G401 (cell line): ENCODE measurements at regions not wholly inside any gene's neighbourhood (a gene's known extent, or its start where the extent isn't known, plus 50 kb on each side); places are given as distances from the start of the nearest gene placed in this dataset.

ENCODE experiments used
- DNase-seq: peaks from one replicate; pipeline ENCODE4 v3.0.0-alpha.2; 2015; ENCODE audit warnings: low spot score
- in situ Hi-C: cut with HindIII; loops from 2 replicates; pipeline ENCODE4 v1.10.0; 2016; ENCODE audit warnings: low sequenced_read_pairs, mixed read lengths

DNA sequence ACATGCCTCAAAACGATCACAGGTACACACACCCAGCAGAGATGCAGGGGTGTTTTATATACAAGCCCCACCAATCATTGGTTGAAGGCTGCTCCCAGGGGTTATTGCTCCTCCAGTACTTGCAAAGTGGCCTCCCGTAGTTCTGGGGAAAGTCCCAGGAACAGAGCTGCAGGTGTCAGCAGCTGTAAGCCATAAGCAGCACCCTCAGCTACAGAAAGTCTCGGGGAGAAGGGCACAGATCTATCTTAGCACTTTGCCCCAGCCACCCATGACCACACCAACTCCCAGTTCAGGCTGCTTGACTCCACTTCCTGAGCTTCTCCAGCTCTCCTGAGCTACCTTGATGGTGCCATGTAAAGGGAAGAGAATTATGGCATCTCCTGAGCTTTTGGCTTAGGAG is 222.7 kb upstream of the GJB5 start:
- in situ Hi-C loops = no loop called here
- DNase-seq = no peak

DNA sequence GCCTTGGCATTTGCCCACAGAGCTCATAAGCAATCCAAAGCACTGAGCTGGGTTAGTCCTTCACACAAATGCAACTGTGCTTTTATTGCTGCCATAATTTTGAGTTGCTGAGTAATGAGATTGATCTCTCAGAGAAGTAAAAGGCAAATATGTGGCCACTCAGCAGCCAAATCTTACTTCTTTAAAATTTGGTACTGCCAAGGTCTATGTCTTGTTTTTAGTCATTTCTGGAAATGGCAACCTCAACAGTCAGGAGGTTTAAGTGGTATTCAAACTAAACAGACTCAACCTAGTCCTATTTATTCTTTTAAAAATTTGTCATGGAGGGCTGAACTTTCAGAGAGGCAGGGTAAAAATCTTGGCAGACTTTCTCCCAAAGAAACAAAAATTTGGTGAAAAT is 216.4 kb upstream of the GJB5 start:
- no peak for DNase-seq

GRCh38 chr1:34547046-34547674 is 207.7 kb upstream of the GJB5 start:
- in situ Hi-C loops = no loop called here

More for the DNA sequence above, 216.4 kb upstream of the GJB5 start:
- in situ Hi-C loops = no loop called here

GRCh38 chr1:34549199-34549598 is 205.6 kb upstream of the GJB5 start:
- in situ Hi-C loops = no loop called here
- no peak for DNase-seq

More at GRCh38 chr1:34547046-34547674, 207.7 kb upstream of the GJB5 start:
- DNase-seq = no peak

GRCh38 chr1:34578306-34578705 is 176.5 kb upstream of the GJB5 start:
- DNase-seq = no peak
- in situ Hi-C loops = no loop called here

DNA sequence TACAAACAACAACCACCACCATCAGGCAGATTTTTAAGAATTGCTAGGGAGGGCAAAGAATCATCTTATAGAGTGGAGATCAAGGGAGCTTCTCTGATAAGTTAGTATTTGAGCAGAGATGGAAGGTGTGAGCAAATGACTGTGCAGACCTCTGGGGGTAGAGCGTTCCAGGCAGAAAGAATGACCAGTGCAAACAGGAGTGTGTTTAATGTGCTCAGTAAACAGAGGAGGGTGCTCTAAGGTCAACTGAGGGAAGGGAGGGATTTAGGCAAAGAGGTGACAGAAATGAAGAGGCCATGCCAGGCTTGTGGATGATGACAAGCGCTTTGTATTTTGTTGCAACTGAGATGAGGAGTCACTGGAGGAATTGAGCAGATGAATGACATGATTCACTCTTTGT is 172.5 kb upstream of the GJB5 start:
- in situ Hi-C loops = no loop called here
- DNase-seq = no peak

GRCh38 chr1:34587761-34588160 is 167.1 kb upstream of the GJB5 start:
- DNase-seq = no peak
- in situ Hi-C loops = no loop called here

- in situ Hi-C loops = no loop called here
- DNase-seq = peak; percentile 24
These were observed 164.6 kb upstream of the GJB5 start for GRCh38 chr1:34590211-34590623.

GRCh38 chr1:34591751-34592629 is 162.9 kb upstream of the GJB5 start:
- DNase-seq = no peak
- in situ Hi-C loops = no loop called here

DNA sequence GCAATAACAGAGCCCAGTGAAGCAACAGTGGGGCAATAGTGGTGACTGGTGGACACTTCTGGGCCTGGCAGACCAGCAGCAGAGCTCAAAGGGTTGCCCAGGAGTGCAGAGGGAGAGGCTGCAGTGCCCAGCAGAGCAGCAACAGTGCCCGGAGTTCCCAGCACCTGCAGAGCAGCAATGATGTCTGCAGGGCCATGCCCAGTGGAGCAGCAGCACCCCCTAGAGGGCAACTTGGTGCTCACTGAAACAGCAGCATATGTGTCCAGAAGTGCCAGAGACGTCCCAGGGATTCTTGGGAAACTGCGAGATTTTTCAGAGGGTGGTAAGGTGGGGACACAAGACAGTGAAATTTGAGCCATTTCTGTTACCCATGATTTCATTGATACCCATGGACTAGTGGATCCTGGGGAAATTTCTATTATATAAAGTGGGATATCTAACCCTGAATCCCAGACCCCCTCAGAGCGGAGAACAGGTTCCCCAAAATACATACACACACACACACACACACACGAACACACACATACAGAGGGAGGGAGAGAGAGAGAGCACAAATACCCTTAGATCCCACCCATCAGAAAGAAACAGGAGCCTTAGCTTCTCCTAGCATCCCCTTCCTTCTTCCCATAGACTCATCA is 156.9 kb upstream of the GJB5 start:
- DNase-seq = peak; percentile 47
- in situ Hi-C loops = no loop called here

DNA sequence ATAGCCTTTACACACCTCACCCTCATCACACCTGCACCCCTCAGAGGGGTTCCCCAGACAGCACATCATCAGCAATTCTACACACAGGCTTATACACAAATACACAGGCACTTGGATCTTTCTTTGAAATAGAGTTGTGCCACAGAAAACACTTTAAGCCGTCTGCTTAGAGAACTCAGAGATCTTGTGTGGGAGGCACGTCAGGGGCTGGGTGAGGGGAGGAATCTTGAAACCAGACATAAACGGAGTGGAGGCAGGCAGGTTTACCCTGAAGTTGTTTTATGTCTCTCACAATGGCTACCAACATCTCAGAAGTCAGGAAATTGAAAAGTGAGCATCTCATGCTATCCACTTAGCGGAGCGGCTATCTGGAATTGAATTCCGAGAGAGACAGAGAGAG is 151.9 kb upstream of the GJB5 start:
- in situ Hi-C loops = no loop called here
- DNase-seq = no peak

DNA sequence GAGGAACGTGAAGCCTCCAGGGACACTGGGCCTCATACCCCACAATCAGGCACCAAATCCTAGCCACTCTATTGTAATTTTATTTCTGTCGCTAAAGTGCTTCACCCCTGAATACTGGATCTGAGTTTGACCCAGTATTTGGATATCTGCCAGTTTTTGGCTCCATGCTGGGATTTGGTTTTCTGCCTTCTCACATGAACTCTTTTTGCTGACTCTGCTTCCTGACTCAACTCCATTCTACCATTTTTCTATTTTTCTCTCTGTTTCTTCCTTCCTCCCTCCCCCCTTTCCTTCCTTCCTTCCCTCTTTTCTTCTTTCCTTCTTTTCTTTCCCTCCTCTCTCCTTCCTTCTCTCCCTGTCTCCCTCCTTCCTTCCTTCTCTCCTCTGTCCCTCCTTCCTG is 151.3 kb upstream of the GJB5 start:
- in situ Hi-C loops = no loop called here
- DNase-seq = peak; percentile 2

- in situ Hi-C loops = no loop called here
- DNase-seq = no peak
These were observed 148.3 kb upstream of the GJB5 start for GRCh38 chr1:34606504-34606903.

DNA sequence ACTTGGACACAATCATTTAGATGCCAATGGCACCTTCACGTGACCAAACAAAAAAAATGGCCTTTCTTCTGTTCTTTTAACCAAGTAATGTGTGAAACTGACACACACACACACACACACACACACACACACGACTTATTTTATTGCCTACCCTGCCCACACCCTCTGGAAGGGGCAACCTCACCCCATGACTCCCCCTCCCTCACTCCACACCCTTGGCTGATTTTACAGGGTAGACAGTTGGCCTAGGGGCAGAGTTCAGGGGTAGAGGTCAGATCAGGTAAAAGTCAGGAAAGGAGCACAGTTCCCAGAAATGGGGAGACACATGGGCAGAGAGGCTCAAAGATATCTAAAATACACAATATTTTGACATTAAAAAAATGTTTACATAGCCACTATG is 144.8 kb upstream of the GJB5 start:
- no peak for DNase-seq
- in situ Hi-C loops = no loop called here

DNA sequence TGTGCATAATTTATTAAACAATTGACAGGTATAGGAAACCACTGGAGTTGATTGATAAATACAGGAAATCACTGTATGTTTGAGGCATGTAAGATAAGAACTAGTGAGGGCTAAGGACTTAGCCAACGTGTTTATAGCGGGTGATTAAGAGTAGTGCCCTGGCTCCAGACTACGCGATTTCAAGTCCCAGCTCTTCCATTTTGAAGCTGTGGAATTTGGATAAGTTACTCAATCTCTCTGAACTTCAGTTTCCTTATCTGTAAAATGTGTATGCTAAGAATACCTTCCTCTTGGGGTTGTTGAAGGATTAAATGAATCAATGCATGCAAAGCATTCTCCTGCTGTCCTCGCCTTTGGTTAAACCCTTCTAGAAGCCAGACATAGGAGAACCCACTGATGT is 143.3 kb upstream of the GJB5 start:
- in situ Hi-C loops = no loop called here
- DNase-seq = no peak

- DNase-seq = no peak
- in situ Hi-C loops = no loop called here
These were observed 142.6 kb upstream of the GJB5 start for GRCh38 chr1:34612091-34612827.

DNA sequence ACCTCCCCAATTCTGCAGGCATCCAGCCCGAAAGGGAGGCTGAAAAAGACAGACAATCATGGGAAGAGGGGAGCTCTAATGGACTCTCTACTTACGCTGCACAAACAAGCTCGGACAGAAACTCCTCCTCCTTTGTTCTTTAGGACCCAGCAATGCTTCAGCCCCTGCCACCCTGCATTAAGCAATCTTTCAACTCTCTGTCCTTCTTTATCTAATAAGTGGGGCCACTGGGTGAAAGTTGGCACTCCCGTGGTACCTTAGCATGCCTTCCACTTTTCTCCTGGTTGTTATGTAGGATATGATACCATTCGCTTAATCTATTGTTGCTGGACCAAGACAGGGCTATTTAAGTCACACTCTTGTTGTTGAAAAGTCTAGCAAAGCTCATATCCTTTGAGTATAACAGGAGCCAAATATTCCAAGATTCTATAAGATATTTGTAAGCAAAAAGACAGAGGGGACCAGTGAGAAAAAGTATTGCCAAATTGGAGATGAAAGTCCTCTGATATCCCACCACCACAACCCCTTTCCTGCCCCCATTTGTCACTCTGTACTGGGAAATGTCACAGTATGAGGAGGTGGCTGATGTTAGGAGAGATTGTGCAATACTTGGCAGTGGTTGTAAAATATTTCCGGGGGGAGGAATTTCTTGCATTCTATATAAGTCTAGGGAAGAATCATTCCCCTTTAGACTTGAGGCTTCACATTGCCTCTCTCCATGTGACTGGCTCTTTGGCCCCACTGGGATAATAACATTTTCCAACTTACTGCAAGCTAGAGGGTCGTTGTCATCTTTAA is 137.3 kb upstream of the GJB5 start:
- in situ Hi-C loops = no loop called here
- DNase-seq = no peak

DNA sequence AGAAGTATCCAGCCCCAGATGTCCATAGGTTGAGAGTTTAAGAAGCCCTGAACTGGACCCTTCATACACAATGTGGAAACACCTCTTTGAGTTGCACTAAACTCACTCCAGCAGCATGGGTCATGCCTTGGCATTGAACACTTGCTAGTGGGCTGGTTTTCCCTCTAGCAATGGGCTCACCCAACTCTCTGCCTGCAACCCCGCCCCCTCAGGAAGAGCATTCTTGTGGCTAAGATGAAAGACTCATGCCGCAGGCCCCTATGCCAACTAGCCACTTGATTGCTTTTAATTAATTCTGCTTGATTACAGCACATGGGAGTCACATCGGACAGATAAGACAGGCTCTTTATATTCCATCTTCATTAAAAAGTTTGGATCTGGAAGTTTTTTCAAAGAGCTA is 136.5 kb upstream of the GJB5 start:
- DNase-seq = no peak
- in situ Hi-C loops = no loop called here

GRCh38 chr1:34619256-34619655 is 135.6 kb upstream of the GJB5 start:
- in situ Hi-C loops = no loop called here
- no peak for DNase-seq
